HEK293 (cell line): ENCODE measurements at regions not wholly inside any gene's neighbourhood (a gene's known extent, or its start where the extent isn't known, plus 50 kb on each side); places are given as distances from the start of the nearest gene placed in this dataset.

Experiments used
- CTCF ChIA-PET: fragments of 350-600 bp; formaldehyde crosslinking; extraction: SDS; loops from one replicate; lab custom pipeline; 2021; ENCODE audit warnings: antibody characterized with exemption; lab: Yijun Ruan, JAX
- POLR2A ChIA-PET: fragments of 300-600 bp; formaldehyde crosslinking; extraction: SDS; loops from one replicate; lab custom pipeline; 2020; ENCODE audit warnings: antibody characterized with exemption, inconsistent platforms; lab: Yijun Ruan, JAX
- H3K27ac ChIP-seq: fragments of 200-500 bp; sonication (Bioruptor generic); 2 replicates; pipeline ENCODE4 v1.5.1; 2014; ENCODE audit warnings: low read depth, low read length, control low read depth, inconsistent platforms; ENCODE audit errors: extremely low read depth
- H3K36me3 ChIP-seq, 2 experiments: fragments of 200-500 bp in 1 of 2; sonication (Bioruptor generic) in 1 of 2; 1 replicate in 1 of 2; 2 replicates in 1 of 2; pipeline ENCODE4 v1.5.1; 2014 to 2017; ENCODE audit warnings: inconsistent platforms in 2 of 2, low read length in 2 of 2; ENCODE audit not compliant: control insufficient read depth in 2 of 2, insufficient read depth in 1 of 2
- H3K4me1 ChIP-seq: fragments of 200-500 bp; sonication (Bioruptor generic); 2 replicates; pipeline ENCODE4 v1.5.1; 2014; ENCODE audit warnings: mild to moderate bottlenecking, low read length, inconsistent platforms; ENCODE audit not compliant: control insufficient read depth, insufficient read depth
- H3K4me3 ChIP-seq: 2 replicates; pipeline ENCODE4 v1.5.1; 2011; ENCODE audit warnings: low read depth, mild to moderate bottlenecking, control low read depth, low read length, moderate library complexity
- H3K9me3 ChIP-seq: fragments of 200-500 bp; sonication (Bioruptor generic); 2 replicates; pipeline ENCODE4 v1.5.1; 2014; ENCODE audit warnings: low read depth, low read length, inconsistent platforms; ENCODE audit not compliant: control insufficient read depth, insufficient read depth
- ATF2 ChIP-seq: fragments of 450-650 bp; formaldehyde crosslinking; IDR thresholded peaks from 2 replicates; pipeline ENCODE4 v1.5.1; 2016; ENCODE audit warnings: missing biosample characterization, missing genetic modification characterization, low read depth
- HOXC10 ChIP-seq: sonication (generic); formaldehyde crosslinking; IDR thresholded peaks from 2 replicates; pipeline ENCODE4 v1.8.1; 2023; ENCODE audit warnings: mild to moderate bottlenecking, missing genetic modification reagents
- OSR2 ChIP-seq: fragments of 450-650 bp; formaldehyde crosslinking; IDR thresholded peaks from 2 replicates; pipeline ENCODE4 v1.5.1; 2016; ENCODE audit warnings: missing biosample characterization, missing genetic modification characterization
- ZBTB11 ChIP-seq: fragments of 450-650 bp; formaldehyde crosslinking; conservative IDR thresholded peaks from 2 replicates; pipeline ENCODE4 v1.5.1; 2016; ENCODE audit warnings: low read depth, missing biosample characterization, missing genetic modification characterization
- ZBTB6 ChIP-seq: fragments of 450-650 bp; formaldehyde crosslinking; IDR thresholded peaks from 2 replicates; pipeline ENCODE4 v1.5.1; 2017; ENCODE audit warnings: missing biosample characterization, missing genetic modification characterization
- ZIC2 ChIP-seq: fragments of 450-650 bp; formaldehyde crosslinking; IDR thresholded peaks from 2 replicates; pipeline ENCODE4 v1.5.1; 2016; ENCODE audit warnings: missing biosample characterization, missing genetic modification characterization
- ZNF148 ChIP-seq: fragments of 450-650 bp; formaldehyde crosslinking; IDR thresholded peaks from 2 replicates; pipeline ENCODE4 v1.5.0; 2017; ENCODE audit warnings: missing biosample characterization, missing genetic modification characterization, borderline replicate concordance
- ZNF18 ChIP-seq: fragments of 450-650 bp; formaldehyde crosslinking; IDR thresholded peaks from 2 replicates; pipeline ENCODE4 v1.5.1; 2016; ENCODE audit warnings: missing biosample characterization, missing genetic modification characterization
- ZNF2 ChIP-seq: fragments of 450-650 bp; formaldehyde crosslinking; IDR thresholded peaks from 2 replicates; pipeline ENCODE4 v1.5.1; 2016; ENCODE audit warnings: missing biosample characterization, missing genetic modification characterization
- ZNF221 ChIP-seq: fragments of 450-650 bp; formaldehyde crosslinking; IDR thresholded peaks from 2 replicates; pipeline ENCODE4 v1.5.1; 2017; ENCODE audit warnings: missing biosample characterization, missing genetic modification characterization, borderline replicate concordance
- ZNF223 ChIP-seq: fragments of 450-650 bp; formaldehyde crosslinking; IDR thresholded peaks from 2 replicates; pipeline ENCODE4 v1.5.1; 2016; ENCODE audit warnings: missing biosample characterization, missing genetic modification characterization
- ZNF302 ChIP-seq: fragments of 450-650 bp; formaldehyde crosslinking; IDR thresholded peaks from 2 replicates; pipeline ENCODE4 v1.5.1; 2016; ENCODE audit warnings: missing biosample characterization, missing genetic modification characterization, low read depth
- ZNF341 ChIP-seq: fragments of 450-650 bp; formaldehyde crosslinking; IDR thresholded peaks from 2 replicates; pipeline ENCODE4; 2016; ENCODE audit warnings: low read depth, missing biosample characterization, missing genetic modification characterization
- ZNF423 ChIP-seq: fragments of 450-650 bp; formaldehyde crosslinking; IDR thresholded peaks from 2 replicates; pipeline ENCODE4 v1.5.1; 2016; ENCODE audit warnings: missing biosample characterization, missing genetic modification characterization
- ZNF513 ChIP-seq: fragments of 450-650 bp; IDR thresholded peaks from 2 replicates; pipeline ENCODE4 v1.5.1; 2018; ENCODE audit warnings: missing biosample characterization, missing genetic modification characterization
- ZNF521 ChIP-seq: fragments of 450-650 bp; formaldehyde crosslinking; IDR thresholded peaks from 2 replicates; pipeline ENCODE4 v1.5.1; 2017; ENCODE audit warnings: missing biosample characterization, mild to moderate bottlenecking, missing genetic modification characterization
- ZNF544 ChIP-seq: fragments of 450-650 bp; formaldehyde crosslinking; IDR thresholded peaks from 2 replicates; pipeline ENCODE4 v1.5.0; 2017; ENCODE audit warnings: missing biosample characterization, missing genetic modification characterization
- ZNF549 ChIP-seq: fragments of 450-650 bp; IDR thresholded peaks from 2 replicates; pipeline ENCODE4 v1.5.1; 2018; ENCODE audit warnings: missing biosample characterization, missing genetic modification characterization, mild to moderate bottlenecking, inconsistent platforms, moderate library complexity
- ZNF585B ChIP-seq: fragments of 450-650 bp; formaldehyde crosslinking; IDR thresholded peaks from 2 replicates; pipeline ENCODE4 v1.5.1; 2016; ENCODE audit warnings: missing biosample characterization, missing genetic modification characterization
- ZNF626 ChIP-seq: fragments of 450-650 bp; sonication (Bioruptor Pico); formaldehyde crosslinking; IDR thresholded peaks from 2 replicates; pipeline ENCODE4 v1.5.1; 2018; ENCODE audit warnings: missing biosample characterization, missing genetic modification characterization, inconsistent platforms
- ZNF670 ChIP-seq: fragments of 450-650 bp; formaldehyde crosslinking; IDR thresholded peaks from 2 replicates; pipeline ENCODE4 v1.5.1; 2016; ENCODE audit warnings: missing biosample characterization, missing genetic modification characterization, low read depth
- ZNF777 ChIP-seq: fragments of 450-650 bp; formaldehyde crosslinking; IDR thresholded peaks from 2 replicates; pipeline ENCODE4 v1.5.1; 2017; ENCODE audit warnings: missing biosample characterization, missing genetic modification characterization, borderline replicate concordance
- ZSCAN4 ChIP-seq: fragments of 450-650 bp; formaldehyde crosslinking; IDR thresholded peaks from 2 replicates; pipeline ENCODE4 v1.5.1; 2017; ENCODE audit warnings: missing biosample characterization, missing genetic modification characterization
- ZXDB ChIP-seq: fragments of 450-650 bp; formaldehyde crosslinking; IDR thresholded peaks from 2 replicates; pipeline ENCODE4 v1.5.1; 2016; ENCODE audit warnings: missing biosample characterization, missing genetic modification characterization

GRCh38 chr1:38622197-38622596, 237.4 kb downstream of the RRAGC start:
- Histone ChIP-seq H3K4me1 (no peaks in the 10 kb centered on the region), H3K4me3 (no peak overlapping the region), H3K27ac (no peak overlapping the region), H3K9me3 (no peaks in the 10 kb centered on the region)
- CTCF ChIA-PET = no interaction called here
- TF ChIP-seq ZNF223 (no peak), ZNF513 (tag by site-specific recombination) (no peak), ZNF148 (tag by site-specific recombination) (no peak), ZNF544 (tag by site-specific recombination) (no peak), ZNF221 (tag by site-specific recombination) (no peak), HOXC10 (no peak), ATF2 (tag by site-specific recombination) (no peak), OSR2 (tag by site-specific recombination) (no peak), ZNF549 (tag by site-specific recombination) (no peak), ZNF302 (tag by site-specific recombination) (no peak), ZNF670 (tag by site-specific recombination) (no peak), ZNF777 (tag by site-specific recombination) (no peak), ZNF18 (no peak)
- TF ChIP-seq, all 188 proteins: peak for 0
- no peaks in the 10 kb centered on the region for H3K36me3 ChIP-seq
- POLR2A ChIA-PET = no interaction called here

GRCh38 chr1:38616846-38617245, 242.7 kb downstream of the RRAGC start:
- Histone ChIP-seq H3K36me3 (no peaks in the 10 kb centered on the region), H3K27ac (no peak overlapping the region), H3K4me1 (no peaks in the 10 kb centered on the region), H3K9me3 (no peaks in the 10 kb centered on the region), H3K4me3 (no peak overlapping the region)
- CTCF ChIA-PET = interaction anchor here (0.6 kb wide), 2 partner anchors 207 to 218 kb away, joined by 3 to 4 read pairs; no protein-coding TSS in a partner anchor
- POLR2A ChIA-PET = no interaction called here
- no peak for TF ChIP-seq ZNF341 (tag by site-specific recombination)
- no peak for TF ChIP-seq ZNF423 (tag by site-specific recombination)
- TF ChIP-seq ZNF521 (tag by site-specific recombination) = no peak
- TF ChIP-seq ZBTB6 (tag by site-specific recombination) = no peak
- TF ChIP-seq ZNF2 (tag by site-specific recombination) = no peak
- TF ChIP-seq ZIC2 (tag by site-specific recombination) = no peak
- TF ChIP-seq ZNF626 (tag by site-specific recombination) = no peak
- TF ChIP-seq ZNF585B (tag by site-specific recombination) = no peak
- TF ChIP-seq ZBTB11 = no peak
- no peak for TF ChIP-seq ZSCAN4 (tag by site-specific recombination)
- TF ChIP-seq ZXDB (tag by site-specific recombination) = no peak
